Peyer's patch (tissue), 4 donors: ENCODE measurements at regions not wholly inside any gene's neighbourhood (a gene's known extent, or its start where the extent isn't known, plus 50 kb on each side); places are given as distances from the start of the nearest gene placed in this dataset.

ENCODE experiments used
- DNase-seq, 3 donors: peaks; one replicate each; pipeline ENCODE4 v3.0.0-alpha.2; 2017 to 2019
- H3K27ac ChIP-seq, 4 donors: fragments of 200-600 bp; sonication (generic); one replicate each; pipeline ENCODE4 v1.5.1; 2016 to 2019
- H3K27me3 ChIP-seq, 2 donors: fragments of 200-600 bp; sonication (generic); one replicate each; pipeline ENCODE4 v1.5.1; 2019
- H3K36me3 ChIP-seq, 3 donors: fragments of 200-600 bp; sonication (generic); one replicate each; pipeline ENCODE4 v1.5.1; 2016 to 2019
- H3K4me1 ChIP-seq, 4 donors: fragments of 200-600 bp; sonication (generic); one replicate each; pipeline ENCODE4 v1.5.1; 2016 to 2019
- H3K4me3 ChIP-seq, 4 donors: fragments of 200-600 bp; sonication (generic); 1 replicate in 3 of 4; 2 replicates in 1 of 4; pipeline ENCODE4 v1.5.1; 2016 to 2019; ENCODE audit warnings: mild to moderate bottlenecking in 1 of 4
- H3K9me3 ChIP-seq, 4 donors: fragments of 200-600 bp; sonication (generic); one replicate each; pipeline ENCODE4 v1.5.1; 2016 to 2019; ENCODE audit warnings: mild to moderate bottlenecking in 1 of 4
- POLR2A ChIP-seq, 2 donors: fragments of 450-650 bp; IDR thresholded peaks; one replicate each; pipeline ENCODE4 v1.5.1; 2017; ENCODE audit warnings: antibody characterized with exemption in 2 of 2, mild to moderate bottlenecking in 2 of 2, moderate library complexity in 2 of 2
- TF ChIP-seq, protein P1 (sequence below), 6 experiments: fragments of 450-650 bp in 4 of 6; fragments of 200-600 bp in 2 of 6; sonication (generic) in 1 of 6; IDR thresholded peaks; one replicate each; pipeline ENCODE4 v1.5.1; 2017 to 2019; ENCODE audit warnings: antibody characterized with exemption in 6 of 6, mild to moderate bottlenecking in 3 of 6, moderate library complexity in 1 of 6

GRCh38 chr3:66778107-66778506 is 220.0 kb upstream of the KBTBD8 start:
- no peaks in the 10 kb centered on the region for H3K9me3 ChIP-seq
- TF ChIP-seq, protein P1, sequence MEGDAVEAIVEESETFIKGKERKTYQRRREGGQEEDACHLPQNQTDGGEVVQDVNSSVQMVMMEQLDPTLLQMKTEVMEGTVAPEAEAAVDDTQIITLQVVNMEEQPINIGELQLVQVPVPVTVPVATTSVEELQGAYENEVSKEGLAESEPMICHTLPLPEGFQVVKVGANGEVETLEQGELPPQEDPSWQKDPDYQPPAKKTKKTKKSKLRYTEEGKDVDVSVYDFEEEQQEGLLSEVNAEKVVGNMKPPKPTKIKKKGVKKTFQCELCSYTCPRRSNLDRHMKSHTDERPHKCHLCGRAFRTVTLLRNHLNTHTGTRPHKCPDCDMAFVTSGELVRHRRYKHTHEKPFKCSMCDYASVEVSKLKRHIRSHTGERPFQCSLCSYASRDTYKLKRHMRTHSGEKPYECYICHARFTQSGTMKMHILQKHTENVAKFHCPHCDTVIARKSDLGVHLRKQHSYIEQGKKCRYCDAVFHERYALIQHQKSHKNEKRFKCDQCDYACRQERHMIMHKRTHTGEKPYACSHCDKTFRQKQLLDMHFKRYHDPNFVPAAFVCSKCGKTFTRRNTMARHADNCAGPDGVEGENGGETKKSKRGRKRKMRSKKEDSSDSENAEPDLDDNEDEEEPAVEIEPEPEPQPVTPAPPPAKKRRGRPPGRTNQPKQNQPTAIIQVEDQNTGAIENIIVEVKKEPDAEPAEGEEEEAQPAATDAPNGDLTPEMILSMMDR (IDR thresholded peaks at IDR 0.05) = no peak
- TF ChIP-seq POLR2A (IDR thresholded peaks at IDR 0.05) = no peak
- no peaks in the 10 kb centered on the region for H3K36me3 ChIP-seq
- DNase-seq = no peak
- H3K4me3 ChIP-seq = no peak overlapping the region
- H3K27ac ChIP-seq = no peak overlapping the region
- no peaks in the 10 kb centered on the region for H3K4me1 ChIP-seq
- H3K27me3 ChIP-seq = no peaks in the 10 kb centered on the region

- Histone ChIP-seq H3K9me3 (no peaks in the 10 kb centered on the region), H3K4me3 (no peak overlapping the region), H3K27ac (no peak overlapping the region), H3K4me1 (no peaks in the 10 kb centered on the region), H3K27me3 (no peaks in the 10 kb centered on the region), H3K36me3 (no peaks in the 10 kb centered on the region)
- TF ChIP-seq, protein P1 (IDR thresholded peaks at IDR 0.05) = no peak
- TF ChIP-seq POLR2A (IDR thresholded peaks at IDR 0.05) = no peak
- no peak for DNase-seq
These were observed 219.3 kb upstream of the KBTBD8 start for GRCh38 chr3:66778777-66779176.

DNA sequence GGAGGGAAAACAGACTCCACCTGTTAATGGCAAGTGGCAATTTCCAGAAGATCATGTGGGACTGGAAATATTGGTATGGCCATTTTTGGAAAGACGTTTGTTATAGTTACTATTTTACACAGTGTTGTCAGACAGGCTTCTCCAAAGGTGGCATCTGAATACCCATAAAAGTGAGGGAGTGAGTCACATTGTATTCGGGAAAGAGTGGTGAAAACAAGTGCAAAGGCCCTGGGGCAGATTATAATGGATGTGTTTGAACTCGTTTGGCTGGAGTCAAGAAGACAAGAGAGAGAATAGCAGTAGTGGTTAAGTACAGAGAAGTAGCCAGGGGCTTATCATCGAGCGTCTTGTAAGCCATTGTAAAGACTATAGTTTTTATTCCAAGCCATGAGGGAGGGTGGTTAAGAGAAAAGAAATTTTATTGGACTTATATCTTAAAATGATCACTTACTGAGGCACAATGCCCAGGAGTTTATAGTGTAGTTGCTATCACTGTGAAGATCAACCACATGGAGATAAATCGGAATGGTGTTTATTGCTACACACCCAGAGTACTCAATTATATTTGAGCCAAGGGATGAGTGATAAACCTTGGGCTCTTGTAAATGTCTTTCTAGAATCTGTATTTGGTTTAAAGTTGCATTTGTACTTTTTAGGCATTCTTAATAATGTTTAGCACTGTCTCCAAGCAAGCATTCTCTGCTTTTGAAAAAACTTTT is 212.8 kb upstream of the KBTBD8 start:
- no peaks in the 10 kb centered on the region for H3K27me3 ChIP-seq
- DNase-seq = no peak
- no peaks in the 10 kb centered on the region for H3K9me3 ChIP-seq
- H3K36me3 ChIP-seq = no peaks in the 10 kb centered on the region
- no peaks in the 10 kb centered on the region for H3K4me1 ChIP-seq
- TF ChIP-seq, protein P1 (IDR thresholded peaks at IDR 0.05) = no peak
- TF ChIP-seq POLR2A (IDR thresholded peaks at IDR 0.05) = no peak
- no peak overlapping the region for H3K4me3 ChIP-seq
- no peak overlapping the region for H3K27ac ChIP-seq

DNA sequence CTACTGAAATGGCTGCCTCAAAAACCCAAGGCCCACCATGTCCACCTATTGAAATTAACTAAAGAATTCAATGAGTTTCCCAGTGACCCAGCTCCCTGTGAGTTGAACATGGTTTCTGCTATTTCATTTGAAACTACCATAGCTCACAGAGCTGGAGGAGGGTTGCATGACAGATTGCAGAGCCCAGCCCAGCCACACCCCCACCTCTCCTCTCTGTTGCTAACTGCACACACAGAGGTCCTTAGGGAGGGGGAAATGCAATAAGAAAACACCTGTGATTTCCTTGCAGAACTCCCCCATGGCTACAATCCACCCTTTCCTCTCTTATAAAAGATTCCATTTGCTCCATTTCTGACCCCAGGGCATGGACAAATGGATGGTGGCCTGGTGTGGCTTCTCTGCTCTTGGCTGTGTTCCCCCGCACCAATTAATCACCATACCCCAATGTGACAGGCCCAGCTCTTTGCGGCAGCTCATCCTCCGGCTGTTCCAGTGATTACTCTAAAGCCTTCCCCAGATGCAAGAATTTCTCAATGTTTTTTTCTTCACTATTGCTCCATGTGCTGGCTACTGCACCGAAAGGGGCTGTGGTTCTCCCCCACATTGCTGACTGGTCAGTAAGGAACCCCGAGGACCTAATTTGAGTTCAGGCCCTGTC is 208.4 kb upstream of the KBTBD8 start:
- H3K4me1 ChIP-seq = no peaks in the 10 kb centered on the region
- H3K36me3 ChIP-seq = no peaks in the 10 kb centered on the region
- H3K27me3 ChIP-seq = no peaks in the 10 kb centered on the region
- no peak overlapping the region for H3K4me3 ChIP-seq
- H3K27ac ChIP-seq = no peak overlapping the region
- DNase-seq = no peak
- H3K9me3 ChIP-seq = no peaks in the 10 kb centered on the region
- TF ChIP-seq POLR2A (IDR thresholded peaks at IDR 0.05) = no peak
- TF ChIP-seq, protein P1 (IDR thresholded peaks at IDR 0.05) = no peak

DNA sequence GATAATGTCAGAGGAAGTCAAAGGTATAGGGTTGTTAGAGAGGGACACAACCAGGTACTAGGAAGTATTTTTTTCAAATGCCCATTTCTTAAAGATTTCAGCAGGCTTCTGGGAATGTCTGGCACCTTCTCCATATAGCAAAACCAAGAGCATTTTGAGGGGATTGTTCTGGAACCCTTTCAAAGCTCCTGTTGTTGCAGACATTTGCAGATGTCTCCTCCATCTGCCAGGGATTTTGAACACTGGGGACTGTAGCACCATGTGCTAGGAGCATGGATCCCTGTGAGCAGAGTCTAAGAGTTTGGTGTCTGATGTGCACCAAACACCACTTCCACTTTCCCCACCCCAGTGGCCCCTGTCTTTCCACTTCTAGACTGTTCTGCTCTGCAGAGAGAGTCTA is 206.0 kb upstream of the KBTBD8 start:
- H3K36me3 ChIP-seq = no peaks in the 10 kb centered on the region
- no peak overlapping the region for H3K4me3 ChIP-seq
- TF ChIP-seq POLR2A (IDR thresholded peaks at IDR 0.05) = no peak
- TF ChIP-seq, protein P1 (IDR thresholded peaks at IDR 0.05) = no peak
- no peak for DNase-seq
- no peak overlapping the region for H3K27ac ChIP-seq
- H3K4me1 ChIP-seq = no peaks in the 10 kb centered on the region
- H3K27me3 ChIP-seq = no peaks in the 10 kb centered on the region
- H3K9me3 ChIP-seq = no peaks in the 10 kb centered on the region
